Calu3 (cell line): ENCODE measurements at regions not wholly inside any gene's neighbourhood (a gene's known extent, or its start where the extent isn't known, plus 50 kb on each side); places are given as distances from the start of the nearest gene placed in this dataset.

Experiments used
- BruUV-seq: library from RNA; stranded (reverse); fragments of 400-500 nt; replicated peaks from 2 replicates; lab custom pipeline; 2021; lab: Mats Ljungman, UMichigan
- CTCF ChIA-PET: fragments of 300-600 bp; sonication (Branson Sonifier 250); formaldehyde crosslinking; loops from one replicate; lab custom pipeline; 2022; ENCODE audit warnings: antibody characterized with exemption; lab: Charles Lee
- DNase-seq: peaks from one replicate; pipeline ENCODE4 v3.0.0; 2022
- H3K27ac Mint-ChIP-seq: one replicate; pipeline ENCODE4 v1.8.0; 2022; ENCODE audit warnings: mixed read lengths; ENCODE audit not compliant: unreplicated experiment
- H3K27me3 Mint-ChIP-seq: one replicate; pipeline ENCODE4 v1.8.0; 2022; ENCODE audit warnings: mixed read lengths; ENCODE audit not compliant: unreplicated experiment
- H3K36me3 Mint-ChIP-seq: one replicate; pipeline ENCODE4 v1.8.0; 2022; ENCODE audit warnings: mild to moderate bottlenecking, moderate library complexity, mixed read lengths; ENCODE audit not compliant: insufficient read depth, unreplicated experiment
- H3K4me1 Mint-ChIP-seq: one replicate; pipeline ENCODE4 v1.8.0; 2022; ENCODE audit warnings: mild to moderate bottlenecking, low read depth, mixed read lengths; ENCODE audit not compliant: unreplicated experiment
- H3K4me3 Mint-ChIP-seq: one replicate; pipeline ENCODE4 v1.8.0; 2022; ENCODE audit warnings: mild to moderate bottlenecking, low read depth, moderate library complexity, mixed read lengths; ENCODE audit not compliant: unreplicated experiment
- H3K9me3 Mint-ChIP-seq: one replicate; pipeline ENCODE4 v1.8.0; 2022; ENCODE audit warnings: low read depth, mixed read lengths; ENCODE audit not compliant: unreplicated experiment
- CTCF ChIP-seq: fragments of 200-600 bp; IDR thresholded peaks from one replicate; pipeline ENCODE4 v1.8.0; 2022; ENCODE audit warnings: antibody characterized with exemption; ENCODE audit not compliant: unreplicated experiment
- intact Hi-C: fragments of 100-400 bp; cut with micrococcal nuclease; formaldehyde crosslinking; loops from one replicate; pipeline ENCODE4 v1.10.0; 2022; ENCODE audit not compliant: unreplicated experiment

- Mint-ChIP-seq H3K9me3 (no peaks in the 10 kb centered on the region), H3K27ac (no peak overlapping the region), H3K36me3 (no peaks in the 10 kb centered on the region), H3K4me3 (no peak overlapping the region), H3K4me1 (peaks cover 8% of the 10 kb centered on the region), H3K27me3 (no peaks in the 10 kb centered on the region)
- no TSS peak for BruUV-seq
- TF ChIP-seq CTCF: no peak
- no peak for DNase-seq
- intact Hi-C loops: no loop called here
- CTCF ChIA-PET: no interaction called here
These were observed 172.8 kb upstream of the NUDT4 start for GRCh38 chr12:93204896-93205295.

DNA sequence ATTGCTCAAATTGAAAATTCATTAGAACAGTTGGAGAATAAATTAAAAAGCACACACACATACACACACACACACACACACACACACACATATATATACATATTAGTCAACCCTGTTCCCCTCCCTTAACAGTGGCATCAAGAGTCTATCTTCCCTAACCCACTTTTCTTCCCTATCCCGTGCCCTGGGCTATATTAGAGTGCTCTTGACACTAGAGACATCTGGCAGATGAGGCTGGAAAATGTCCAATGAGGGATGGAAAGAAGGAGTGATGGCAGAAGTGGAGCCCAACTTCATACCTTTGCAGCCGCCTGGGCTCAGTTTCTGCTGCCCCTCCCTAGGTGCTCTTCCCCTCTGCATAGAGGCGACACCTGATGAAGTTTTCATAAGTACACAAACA lies 172.4 kb upstream of the NUDT4 start:
- Mint-ChIP-seq H3K27ac (no peak overlapping the region), H3K4me1 (peaks cover 3% of the 10 kb centered on the region), H3K27me3 (no peaks in the 10 kb centered on the region), H3K4me3 (no peak overlapping the region), H3K9me3 (no peaks in the 10 kb centered on the region), H3K36me3 (no peaks in the 10 kb centered on the region)
- DNase-seq: no peak
- intact Hi-C loops: no loop called here
- CTCF ChIA-PET: no interaction called here
- no TSS peak for BruUV-seq
- no peak for TF ChIP-seq CTCF

GRCh38 chr12:93208011-93208410 lies 169.7 kb upstream of the NUDT4 start:
- CTCF ChIA-PET: no interaction called here
- H3K4me3 Mint-ChIP-seq: no peak overlapping the region
- no peaks in the 10 kb centered on the region for H3K36me3 Mint-ChIP-seq
- intact Hi-C loops: no loop called here
- no peak overlapping the region for H3K27ac Mint-ChIP-seq
- no peaks in the 10 kb centered on the region for H3K27me3 Mint-ChIP-seq
- no TSS peak for BruUV-seq
- no peak for TF ChIP-seq CTCF
- H3K4me1 Mint-ChIP-seq: no peaks in the 10 kb centered on the region
- no peak for DNase-seq
- peaks cover 2% of the 10 kb centered on the region for H3K9me3 Mint-ChIP-seq

- no peak for DNase-seq
- CTCF ChIA-PET: interaction anchor here (0.6 kb wide), 1 partner anchor 968 kb away, joined by 8 read pairs; no protein-coding TSS in a partner anchor
- H3K27ac Mint-ChIP-seq: no peak overlapping the region
- H3K27me3 Mint-ChIP-seq: no peaks in the 10 kb centered on the region
- no peak for TF ChIP-seq CTCF
- H3K4me3 Mint-ChIP-seq: no peak overlapping the region
- H3K36me3 Mint-ChIP-seq: no peaks in the 10 kb centered on the region
- no TSS peak for BruUV-seq
- H3K4me1 Mint-ChIP-seq: peaks cover 10% of the 10 kb centered on the region
- intact Hi-C loops: no loop called here
- peaks cover 2% of the 10 kb centered on the region for H3K9me3 Mint-ChIP-seq
These were observed 163.0 kb upstream of the NUDT4 start for GRCh38 chr12:93214523-93215289.
